ENCODE measurements at regions not wholly inside any gene's neighbourhood (a gene's known extent, or its start where the extent isn't known, plus 50 kb on each side); places are given as distances from the start of the nearest gene placed in this dataset.

DNA sequence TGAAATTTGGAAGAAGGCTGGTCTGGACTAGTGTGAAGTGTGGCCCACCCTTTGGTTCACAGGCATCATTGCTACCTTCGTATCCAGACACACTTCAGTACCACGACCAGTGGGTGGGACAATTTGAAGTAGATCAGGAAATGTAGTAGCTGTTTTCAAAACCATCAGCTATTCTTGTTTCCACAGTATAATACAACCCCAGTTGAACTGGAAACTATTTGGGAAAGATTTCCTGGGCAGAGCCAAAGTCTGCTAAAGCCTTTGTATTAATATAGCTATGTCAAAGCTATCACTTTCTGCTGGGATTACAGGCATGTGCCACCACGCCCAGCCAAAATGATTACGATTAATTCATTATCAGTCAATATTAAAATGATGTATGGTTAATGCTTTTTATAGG is 298.8 kb upstream of the RASGRP1 start:
- Histone ChIP-seq H4K20me1 (ENCODE audit: low read depth, low read length) (no peaks in the 10 kb centered on the region), H3K4me3 (ENCODE audit: insufficient read depth, low read length, poor library complexity, severe bottlenecking) (no peak overlapping the region)

DNA sequence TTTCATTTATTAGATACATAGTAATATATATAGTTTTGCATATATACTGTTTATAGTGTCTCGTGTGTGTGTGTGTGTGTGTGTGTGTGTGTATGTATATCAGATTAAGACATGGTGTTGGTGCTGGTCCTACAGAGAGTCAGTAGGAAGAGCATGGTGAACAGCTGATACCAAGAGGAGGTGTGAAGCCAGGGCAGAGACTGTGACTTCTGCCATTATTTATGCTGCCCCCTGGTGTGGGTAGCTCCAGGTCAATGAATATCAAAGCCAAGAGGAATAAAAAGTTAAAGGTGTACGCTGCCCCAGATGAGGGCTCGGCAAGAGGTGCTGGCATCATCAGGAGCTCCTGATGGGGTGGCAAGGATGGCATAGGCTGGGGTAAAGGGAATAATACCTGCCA is 299.5 kb upstream of the RASGRP1 start:
- Histone ChIP-seq H3K36me3 (ENCODE audit: low read length) (no peaks in the 10 kb centered on the region), H3K27ac (ENCODE audit: low read depth, low read length) (no peak overlapping the region), H3K9me3 (ENCODE audit: insufficient read depth, low read length) (no peaks in the 10 kb centered on the region), H3K4me2 (ENCODE audit: low read depth, low read length, poor library complexity, severe bottlenecking) (no peak overlapping the region), H2AFZ (ENCODE audit: low read depth, low read length, severe bottlenecking) (no peak overlapping the region), H3K79me2 (ENCODE audit: insufficient read depth, low read length) (no peaks in the 10 kb centered on the region), H3K4me3 (ENCODE audit: insufficient read depth, low read length, poor library complexity, severe bottlenecking) (no peak overlapping the region), H3K9me2 (replicated peaks; ENCODE audit: insufficient read depth, low read length) (no peaks in the 10 kb centered on the region), H3K9ac (ENCODE audit: low read length) (no peak overlapping the region), H3K27me3 (ENCODE audit: low read length) (no peaks in the 10 kb centered on the region), H4K20me1 (ENCODE audit: low read depth, low read length) (no peaks in the 10 kb centered on the region), H3F3A (ENCODE audit: insufficient read depth) (no peaks in the 10 kb centered on the region)
- TF ChIP-seq, protein P1, sequence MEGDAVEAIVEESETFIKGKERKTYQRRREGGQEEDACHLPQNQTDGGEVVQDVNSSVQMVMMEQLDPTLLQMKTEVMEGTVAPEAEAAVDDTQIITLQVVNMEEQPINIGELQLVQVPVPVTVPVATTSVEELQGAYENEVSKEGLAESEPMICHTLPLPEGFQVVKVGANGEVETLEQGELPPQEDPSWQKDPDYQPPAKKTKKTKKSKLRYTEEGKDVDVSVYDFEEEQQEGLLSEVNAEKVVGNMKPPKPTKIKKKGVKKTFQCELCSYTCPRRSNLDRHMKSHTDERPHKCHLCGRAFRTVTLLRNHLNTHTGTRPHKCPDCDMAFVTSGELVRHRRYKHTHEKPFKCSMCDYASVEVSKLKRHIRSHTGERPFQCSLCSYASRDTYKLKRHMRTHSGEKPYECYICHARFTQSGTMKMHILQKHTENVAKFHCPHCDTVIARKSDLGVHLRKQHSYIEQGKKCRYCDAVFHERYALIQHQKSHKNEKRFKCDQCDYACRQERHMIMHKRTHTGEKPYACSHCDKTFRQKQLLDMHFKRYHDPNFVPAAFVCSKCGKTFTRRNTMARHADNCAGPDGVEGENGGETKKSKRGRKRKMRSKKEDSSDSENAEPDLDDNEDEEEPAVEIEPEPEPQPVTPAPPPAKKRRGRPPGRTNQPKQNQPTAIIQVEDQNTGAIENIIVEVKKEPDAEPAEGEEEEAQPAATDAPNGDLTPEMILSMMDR (IDR thresholded peaks at IDR 0.05; ENCODE audit: insufficient read depth, low read length, poor library complexity, severe bottlenecking), result no peak
- no peak for TF ChIP-seq EZH2phosphoT487 (conservative IDR thresholded peaks at IDR 0.05; ENCODE audit: low read length)

More for the DNA sequence above, 298.8 kb upstream of the RASGRP1 start:
- no peaks in the 10 kb centered on the region for H3K27me3 ChIP-seq (ENCODE audit: low read length)
- TF ChIP-seq EZH2phosphoT487 (conservative IDR thresholded peaks at IDR 0.05; ENCODE audit: low read length), result no peak
- TF ChIP-seq, protein P1 (IDR thresholded peaks at IDR 0.05; ENCODE audit: insufficient read depth, low read length, poor library complexity, severe bottlenecking), result no peak
- no peaks in the 10 kb centered on the region for H3K79me2 ChIP-seq (ENCODE audit: insufficient read depth, low read length)
- no peak overlapping the region for H2AFZ ChIP-seq (ENCODE audit: low read depth, low read length, severe bottlenecking)
- H3K9me3 ChIP-seq (ENCODE audit: insufficient read depth, low read length), result no peaks in the 10 kb centered on the region
- no peak overlapping the region for H3K27ac ChIP-seq (ENCODE audit: low read depth, low read length)
- no peak overlapping the region for H3K4me2 ChIP-seq (ENCODE audit: low read depth, low read length, poor library complexity, severe bottlenecking)
- H3K36me3 ChIP-seq (ENCODE audit: low read length), result no peaks in the 10 kb centered on the region
- H3F3A ChIP-seq (ENCODE audit: insufficient read depth), result no peaks in the 10 kb centered on the region
- H3K9me2 ChIP-seq (replicated peaks; ENCODE audit: insufficient read depth, low read length), result no peaks in the 10 kb centered on the region
- H3K9ac ChIP-seq (ENCODE audit: low read length), result no peak overlapping the region

DNA sequence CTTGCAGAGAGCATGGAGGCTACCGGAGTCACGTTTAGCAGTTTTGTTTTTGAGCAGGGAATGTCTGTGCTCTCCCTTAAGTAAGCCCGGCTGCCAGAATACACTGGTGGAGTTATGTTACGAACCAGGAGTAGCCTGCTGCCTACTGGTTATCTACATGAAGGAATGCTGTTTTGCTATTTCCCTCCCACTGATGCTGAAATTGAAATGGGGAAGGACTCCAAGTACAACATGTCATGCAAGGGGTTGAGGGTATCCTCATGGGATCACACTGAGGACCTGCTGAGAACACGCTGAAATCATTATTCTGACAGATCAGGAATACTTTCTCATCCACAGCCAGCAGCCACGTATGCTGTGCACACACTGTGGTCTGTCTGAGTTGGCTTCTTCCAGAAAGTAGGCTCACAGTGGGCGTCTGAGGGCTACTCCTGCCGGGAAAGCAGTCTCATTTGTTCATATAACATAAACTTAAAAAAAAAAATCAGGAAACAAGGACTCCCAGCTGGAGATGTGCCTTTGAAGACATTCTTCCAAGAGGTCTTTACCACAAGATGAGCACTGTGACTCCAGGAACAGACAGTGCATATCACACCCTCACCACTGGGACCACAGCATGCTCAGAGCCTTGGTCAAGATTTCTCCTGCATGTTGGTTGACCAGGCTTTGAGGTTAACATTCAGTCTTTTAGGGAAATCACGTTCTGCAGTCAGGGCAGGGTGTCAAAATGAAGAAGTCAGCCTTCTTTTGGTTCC is 300.4 kb upstream of the RASGRP1 start:
- Histone ChIP-seq H3K27ac (ENCODE audit: low read depth, low read length) (no peak overlapping the region), H3K36me3 (ENCODE audit: low read length) (no peaks in the 10 kb centered on the region), H4K20me1 (ENCODE audit: low read depth, low read length) (no peaks in the 10 kb centered on the region), H3K27me3 (ENCODE audit: low read length) (no peaks in the 10 kb centered on the region), H2AFZ (ENCODE audit: low read depth, low read length, severe bottlenecking) (no peak overlapping the region), H3F3A (ENCODE audit: insufficient read depth) (no peaks in the 10 kb centered on the region), H3K4me2 (ENCODE audit: low read depth, low read length, poor library complexity, severe bottlenecking) (no peak overlapping the region), H3K9ac (ENCODE audit: low read length) (no peak overlapping the region), H3K4me3 (ENCODE audit: insufficient read depth, low read length, poor library complexity, severe bottlenecking) (no peak overlapping the region), H3K79me2 (ENCODE audit: insufficient read depth, low read length) (no peaks in the 10 kb centered on the region), H3K9me2 (replicated peaks; ENCODE audit: insufficient read depth, low read length) (no peaks in the 10 kb centered on the region), H3K9me3 (ENCODE audit: insufficient read depth, low read length) (no peaks in the 10 kb centered on the region)
- TF ChIP-seq, protein P1 (IDR thresholded peaks at IDR 0.05; ENCODE audit: insufficient read depth, low read length, poor library complexity, severe bottlenecking), result no peak
- TF ChIP-seq EZH2phosphoT487 (conservative IDR thresholded peaks at IDR 0.05; ENCODE audit: low read length), result no peak

Data from SU-DHL-6 (cell line).